ENCODE measurements at regions not wholly inside any gene's neighbourhood (a gene's known extent, or its start where the extent isn't known, plus 50 kb on each side); places are given as distances from the start of the nearest gene placed in this dataset.
"Not testable (repeated sequence)": the region's sequence is repeated elsewhere in the genome, so short reads cannot be mapped to it uniquely, and the experiment has no call there.

- DNase-seq (ENCODE audit: low spot score) = no peak
Observed at GRCh38 chr6:40885139-40885774, 153.8 kb downstream of the UNC5CL start.

- no peak for DNase-seq (ENCODE audit: low spot score)
Observed at GRCh38 chr6:40882323-40882997, 156.6 kb downstream of the UNC5CL start.

DNA sequence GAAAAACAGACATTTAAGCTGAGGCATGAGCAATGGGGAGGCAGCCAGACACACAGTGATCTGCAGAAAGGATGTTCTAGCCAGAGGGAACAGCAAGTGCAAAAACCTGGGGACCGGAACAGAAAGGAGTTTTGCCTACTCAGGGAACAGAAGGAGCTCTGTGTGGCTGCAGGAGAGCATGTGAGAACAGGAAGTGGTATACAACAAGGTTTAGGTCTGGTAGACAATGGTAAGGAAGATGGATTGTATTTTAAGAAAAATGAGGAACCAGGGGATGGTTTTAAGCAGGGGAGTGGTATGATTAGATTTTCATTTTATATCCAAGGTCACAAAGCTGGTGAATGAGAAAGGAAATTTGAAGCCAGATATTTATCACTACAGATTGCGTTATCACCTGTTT, 157.5 kb downstream of the UNC5CL start:
- DNase-seq (ENCODE audit: low spot score) = no peak

DNA sequence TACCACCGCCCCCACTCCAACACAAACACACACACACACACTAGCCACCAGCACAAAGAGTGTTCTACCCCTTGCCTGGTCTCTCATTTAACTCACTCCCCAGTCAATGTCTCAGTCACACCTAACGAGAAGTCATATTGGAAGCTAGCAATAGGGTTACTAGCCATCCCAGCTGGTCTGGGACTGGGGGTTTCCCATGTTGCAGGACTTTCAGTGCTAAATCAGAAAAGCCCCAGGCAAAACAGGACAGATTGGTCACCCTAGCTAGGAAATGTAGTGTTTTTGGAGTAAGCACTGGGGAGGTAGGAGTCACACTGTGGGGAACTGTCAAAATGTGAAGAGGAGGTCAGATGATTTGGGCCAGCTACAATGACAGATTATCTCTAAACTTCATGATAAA, 158.1 kb downstream of the UNC5CL start:
- no peak for DNase-seq (ENCODE audit: low spot score)

DNA sequence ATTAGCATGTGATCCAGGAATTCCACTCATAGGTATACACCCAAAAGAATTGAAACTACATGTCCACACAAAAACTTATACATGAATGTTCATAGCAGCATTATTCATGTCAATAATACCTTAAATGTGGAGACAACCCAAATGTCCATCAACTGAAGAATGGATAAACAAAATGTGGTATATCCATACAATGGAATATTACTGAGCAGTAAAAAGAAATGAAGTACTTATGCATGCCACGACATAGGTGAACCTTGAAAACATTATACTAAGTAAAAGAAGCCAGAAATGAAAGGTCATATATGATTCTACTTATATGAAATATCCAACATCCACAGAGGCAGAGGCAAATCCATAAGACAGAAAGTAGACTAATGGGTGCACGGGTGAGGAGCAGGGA, 159.9 kb downstream of the UNC5CL start:
- DNase-seq (ENCODE audit: low spot score) = no peak

DNA sequence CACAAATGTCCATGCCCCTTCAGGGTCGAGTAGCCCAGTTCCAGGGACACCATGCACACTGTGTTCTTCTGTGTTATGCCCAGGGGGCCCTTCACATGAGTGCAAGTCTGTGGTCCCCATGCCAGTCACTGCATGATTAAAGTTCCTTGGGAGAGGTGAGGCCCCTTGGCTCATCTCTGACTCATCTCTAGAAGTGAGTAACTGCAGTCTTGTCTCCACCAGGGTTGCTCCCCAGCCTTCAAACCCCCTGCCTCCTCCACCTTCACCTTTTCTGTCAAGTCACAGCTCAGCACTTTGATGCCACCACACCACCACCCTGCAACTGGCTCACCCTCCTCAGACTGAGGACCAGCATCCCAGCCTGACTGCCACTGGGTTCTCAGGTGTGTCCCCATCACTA, 161.7 kb downstream of the UNC5CL start:
- DNase-seq (ENCODE audit: low spot score) = no peak

DNA sequence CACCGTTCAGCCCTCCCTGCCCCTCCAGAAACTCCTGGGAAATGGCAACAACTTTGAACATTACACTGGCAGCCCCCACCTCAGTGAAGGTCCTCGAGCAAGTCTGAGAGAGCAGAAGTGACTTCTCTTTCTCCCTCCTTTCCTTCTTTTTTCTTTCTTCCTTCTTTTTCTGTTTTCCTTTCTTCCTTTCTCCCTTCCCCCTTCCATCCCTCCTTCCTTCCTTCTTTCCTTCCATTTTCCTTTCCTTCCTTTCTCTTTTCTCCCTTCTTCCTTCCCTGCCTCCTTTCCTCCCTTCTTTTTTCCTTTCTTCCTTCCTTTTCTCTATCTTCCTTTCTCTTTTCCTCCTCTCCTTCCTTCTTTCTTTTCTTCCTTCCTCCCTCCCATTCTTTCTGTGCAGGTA, 162.7 kb downstream of the UNC5CL start:
- DNase-seq (ENCODE audit: low spot score) = no peak

- DNase-seq (ENCODE audit: low spot score) = no peak
Observed at GRCh38 chr6:40874495-40874894, 164.5 kb downstream of the UNC5CL start.

- no peak for DNase-seq (ENCODE audit: low spot score)
Observed at GRCh38 chr6:40871424-40871823, 167.6 kb downstream of the UNC5CL start.

- DNase-seq (ENCODE audit: low spot score) = not testable (repeated sequence)
Observed at GRCh38 chr6:40868089-40868865, 170.7 kb downstream of the UNC5CL start.

GRCh38 chr6:40867527-40867926, 171.5 kb downstream of the UNC5CL start:
- not testable (repeated sequence) for DNase-seq (ENCODE audit: low spot score)

GRCh38 chr6:40865259-40865658, 173.8 kb downstream of the UNC5CL start:
- DNase-seq (ENCODE audit: low spot score) = not testable (repeated sequence)

DNA sequence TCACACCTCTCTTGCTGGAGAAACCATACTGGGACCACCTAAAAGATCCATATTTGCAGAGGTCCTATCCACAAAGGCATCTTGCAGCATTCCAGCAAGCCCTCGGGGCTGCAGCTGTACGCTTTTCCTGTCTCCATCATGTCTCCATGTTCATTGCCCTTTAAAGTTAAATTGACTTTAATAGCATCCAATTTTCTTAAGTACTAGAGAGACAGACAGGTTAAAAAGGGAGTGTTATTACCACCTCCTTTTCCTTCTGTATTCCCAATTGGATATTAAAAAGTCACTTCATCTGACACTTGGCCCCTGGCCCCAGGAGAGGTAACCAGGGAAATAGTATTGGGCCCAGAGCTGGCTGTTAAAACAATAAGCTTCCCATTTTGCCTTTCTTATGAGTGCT, 178.6 kb downstream of the UNC5CL start:
- DNase-seq (ENCODE audit: low spot score) = no peak

GRCh38 chr6:40856271-40856670, 182.8 kb downstream of the UNC5CL start:
- no peak for DNase-seq (ENCODE audit: low spot score)

DNA sequence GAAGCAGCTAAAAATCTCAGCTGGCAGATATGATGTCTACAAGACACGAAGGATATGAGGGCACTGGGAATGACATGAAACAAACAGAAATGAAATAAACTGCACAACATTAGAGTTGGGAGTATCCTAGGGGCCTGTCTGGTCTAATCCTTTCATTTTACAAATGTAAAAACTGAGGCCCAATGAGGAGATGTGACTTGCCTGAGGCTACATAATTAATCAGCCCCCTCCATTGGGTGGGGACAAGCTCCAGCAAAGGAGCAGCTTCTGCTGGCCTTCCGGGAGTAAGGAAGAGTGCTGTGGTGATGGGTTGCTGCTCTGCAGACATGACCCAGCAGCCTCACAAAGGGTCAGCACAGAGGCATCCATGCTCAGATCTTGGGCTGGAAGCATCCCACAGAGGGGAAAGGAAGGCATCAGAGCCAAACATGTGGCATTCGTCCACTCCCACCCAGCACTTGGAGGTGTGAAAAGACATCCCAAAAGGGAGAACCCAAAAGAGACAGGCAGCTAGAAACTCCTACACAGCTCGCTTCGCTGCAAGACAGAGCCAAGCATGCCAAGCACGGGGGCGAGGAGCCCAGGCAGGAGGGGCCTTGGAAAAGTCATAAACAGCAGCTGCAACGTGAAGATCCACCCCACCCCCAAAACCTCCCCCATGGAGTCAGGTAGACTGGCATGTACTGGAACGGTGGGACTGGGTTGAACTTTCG, 183.7 kb downstream of the UNC5CL start:
- no peak for DNase-seq (ENCODE audit: low spot score)

DNA sequence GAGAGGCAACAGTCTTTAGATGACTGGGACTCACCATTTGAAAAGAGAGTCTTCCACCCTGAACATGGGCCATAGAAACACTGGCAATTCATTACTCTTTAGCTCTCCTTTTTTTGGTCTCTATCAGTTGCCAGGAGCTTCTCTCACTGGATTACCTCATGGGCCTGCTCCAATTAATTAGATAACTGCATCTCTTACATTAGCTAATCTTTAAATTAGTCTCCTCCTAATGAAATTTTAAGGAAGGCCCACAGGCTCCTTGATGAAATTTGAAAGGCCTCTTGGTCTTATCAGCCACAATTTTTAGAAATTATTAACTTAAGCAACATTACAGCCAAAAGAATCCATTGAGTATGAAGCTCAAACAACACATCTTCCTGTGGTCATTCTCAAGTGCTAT, 184.4 kb downstream of the UNC5CL start:
- no peak for DNase-seq (ENCODE audit: low spot score)

DNA sequence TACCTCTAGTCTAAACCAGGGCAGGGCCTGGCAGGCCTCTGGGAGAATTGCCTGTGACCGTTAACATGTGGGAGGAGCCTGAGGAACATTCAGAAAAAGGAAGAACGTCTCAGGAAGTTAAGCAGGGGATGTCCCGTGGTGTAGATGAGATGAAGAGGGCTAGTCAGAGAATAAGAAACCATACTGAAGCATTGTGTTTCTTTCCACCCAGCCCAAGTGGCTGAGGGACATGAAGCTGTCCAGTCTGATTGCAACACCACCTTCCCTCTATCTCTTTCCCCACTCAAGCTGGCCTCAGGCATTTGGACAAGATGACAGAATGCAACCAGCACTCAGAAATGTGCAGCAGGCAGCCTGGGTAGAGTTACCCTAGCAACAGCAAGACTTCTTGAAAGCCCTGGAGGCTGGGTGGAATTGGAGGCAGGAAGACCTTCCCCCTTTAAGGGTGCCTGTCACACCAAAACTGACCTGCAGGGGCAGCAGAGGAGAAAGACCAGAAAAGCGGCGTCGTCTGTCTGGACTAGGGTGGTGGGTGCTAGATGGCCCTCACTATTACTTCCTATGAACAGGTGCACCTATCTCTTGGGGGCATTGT, 186.1 kb downstream of the UNC5CL start:
- DNase-seq (ENCODE audit: low spot score) = no peak

DNA sequence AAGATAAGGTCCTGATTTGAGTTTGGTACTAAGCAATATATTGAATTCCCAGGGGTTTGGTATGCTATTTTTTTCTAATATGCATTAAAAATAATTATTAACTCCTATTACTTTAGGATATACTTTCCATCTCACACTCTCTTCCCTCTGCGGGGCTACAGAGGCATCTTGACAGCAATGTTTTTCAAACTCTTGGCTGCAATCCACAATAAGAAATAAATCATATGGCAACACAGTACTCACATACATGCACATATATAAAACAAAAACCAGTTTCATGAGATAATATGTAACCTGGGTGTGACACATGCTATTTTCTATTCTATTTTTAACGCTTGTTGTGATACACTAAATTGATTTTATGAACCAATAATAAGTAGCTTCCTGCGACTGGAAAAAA, 189.5 kb downstream of the UNC5CL start:
- no peak for DNase-seq (ENCODE audit: low spot score)

DNA sequence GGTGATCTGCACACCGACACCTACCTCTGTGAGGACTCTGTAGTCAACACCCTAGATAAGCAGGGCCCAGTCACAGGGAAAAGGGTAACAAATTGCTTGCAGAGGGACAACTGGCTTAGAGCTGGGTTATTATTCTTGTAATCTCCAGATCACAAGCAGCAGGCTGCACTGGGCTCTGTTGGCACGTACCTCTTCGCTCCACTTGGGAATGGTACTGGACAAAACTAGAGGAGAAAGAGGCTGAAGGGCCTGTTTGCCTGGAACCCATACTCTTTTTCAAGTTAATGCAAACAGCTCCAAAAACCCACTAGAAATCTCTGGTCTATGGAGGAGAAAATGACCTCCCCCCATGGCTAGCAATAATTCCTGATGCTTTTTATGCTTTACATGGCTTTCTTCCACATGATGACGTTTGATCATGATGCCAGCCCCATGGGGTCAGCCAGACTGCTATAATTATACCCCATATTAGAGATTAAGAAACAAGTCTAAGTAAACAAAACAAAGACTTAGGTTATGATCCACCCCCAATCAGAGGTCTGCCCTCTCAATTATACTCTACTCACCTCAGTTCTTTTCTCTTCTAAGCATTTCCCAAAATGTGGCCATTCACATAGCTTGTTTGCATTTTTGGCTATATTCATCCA, 190.0 kb downstream of the UNC5CL start:
- DNase-seq (ENCODE audit: low spot score) = no peak

GRCh38 chr6:40848038-40848437, 191.0 kb downstream of the UNC5CL start:
- DNase-seq (ENCODE audit: low spot score) = no peak

DNA sequence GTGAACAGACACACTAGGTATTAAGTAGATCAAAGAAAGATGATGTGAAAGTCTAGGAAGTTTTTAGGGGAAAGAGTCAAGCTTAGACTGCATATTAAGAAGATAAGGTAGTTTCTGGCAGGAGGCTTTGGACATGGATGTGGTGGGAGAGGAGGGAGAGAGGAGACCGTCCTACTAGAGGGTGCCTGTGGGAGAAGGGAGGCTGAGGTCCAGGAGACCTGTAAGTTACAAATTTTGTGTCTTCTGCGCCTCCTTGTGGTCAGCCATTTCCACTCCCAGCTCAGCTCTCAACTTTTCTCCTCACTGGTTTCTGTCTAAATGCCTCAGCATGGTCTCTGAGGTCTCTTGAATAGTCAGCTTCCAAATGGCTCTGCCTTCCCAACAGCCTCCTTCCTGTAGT, 193.5 kb downstream of the UNC5CL start:
- DNase-seq (ENCODE audit: low spot score) = peak; percentile 14

- DNase-seq (ENCODE audit: low spot score) = no peak
Observed at GRCh38 chr6:40844246-40844645, 194.8 kb downstream of the UNC5CL start.

Data from hepatic stellate cell (primary cell).